Upper lobe of left lung (tissue), 6 donors: ENCODE measurements at regions not wholly inside any gene's neighbourhood (a gene's known extent, or its start where the extent isn't known, plus 50 kb on each side); places are given as distances from the start of the nearest gene placed in this dataset.

Source experiments
- ATAC-seq, 2 donors: fragments of 200-7000 bp; cut with Tn5 transposase; one replicate each; pipeline ENCODE4 v1.9.1; 2022; ENCODE audit warnings: mild to moderate bottlenecking in 2 of 2, moderate library complexity in 2 of 2; ENCODE audit not compliant: low FRiP score in 2 of 2
- DNase-seq, 2 donors: peaks; one replicate each; pipeline ENCODE4 v3.0.0-alpha.2; 2019 to 2020
- H3K27ac ChIP-seq, 4 donors: fragments of 200-600 bp; sonication (generic); one replicate each; pipeline ENCODE4 v1.5.1; 2016 to 2019
- H3K27me3 ChIP-seq, 4 donors: fragments of 200-600 bp; sonication (generic); one replicate each; pipeline ENCODE4 v1.5.1; 2017 to 2019
- H3K36me3 ChIP-seq, 4 donors: fragments of 200-600 bp; sonication (generic); one replicate each; pipeline ENCODE4 v1.5.1; 2016 to 2019
- H3K4me1 ChIP-seq, 4 donors: fragments of 200-600 bp; sonication (generic); one replicate each; pipeline ENCODE4 v1.5.1; 2018 to 2019
- H3K4me3 ChIP-seq, 4 donors: fragments of 200-600 bp; sonication (generic); one replicate each; pipeline ENCODE4 v1.5.1; 2017 to 2019; ENCODE audit warnings: mild to moderate bottlenecking in 2 of 4, moderate library complexity in 1 of 4
- H3K9me3 ChIP-seq, 4 donors: fragments of 200-600 bp; sonication (generic); one replicate each; pipeline ENCODE4 v1.5.1; 2018 to 2019
- EP300 ChIP-seq, 4 donors: sonication (generic); formaldehyde crosslinking; IDR thresholded peaks; one replicate each; pipeline ENCODE4 v1.5.1; 2017; ENCODE audit warnings: antibody characterized with exemption in 4 of 4, control low read depth in 2 of 4
- POLR2A ChIP-seq, 4 donors: fragments of 450-650 bp; IDR thresholded peaks; one replicate each; pipeline ENCODE4 v1.5.1; 2016 to 2017; ENCODE audit warnings: antibody characterized with exemption in 4 of 4, mild to moderate bottlenecking in 2 of 4
- POLR2AphosphoS5 ChIP-seq, 2 donors: sonication (generic); formaldehyde crosslinking; IDR thresholded peaks; one replicate each; pipeline ENCODE4 v1.5.1; 2017; ENCODE audit warnings: antibody characterized with exemption in 2 of 2
- WGBS, 2 donors: methylation state at CpG; one replicate each; pipeline ENCODE4 v1.1.5; 2017 to 2018; 5-methylcytosine and 5-hydroxymethylcytosine counted together
- TF ChIP-seq, protein P1 (sequence below), 6 experiments: fragments of 450-650 bp in 4 of 6; fragments of 200-600 bp in 2 of 6; sonication (generic) in 2 of 6; IDR thresholded peaks; one replicate each; pipeline ENCODE4 v1.5.1; 2016 to 2019; ENCODE audit warnings: antibody characterized with exemption in 6 of 6
- donor health status: DM: no; HTN: no; CAD: no; lungs with moderate emphysema.
- donor health status: DM: no; HTN: yes; CAD: no; lungs with severe emphysema.

DNA sequence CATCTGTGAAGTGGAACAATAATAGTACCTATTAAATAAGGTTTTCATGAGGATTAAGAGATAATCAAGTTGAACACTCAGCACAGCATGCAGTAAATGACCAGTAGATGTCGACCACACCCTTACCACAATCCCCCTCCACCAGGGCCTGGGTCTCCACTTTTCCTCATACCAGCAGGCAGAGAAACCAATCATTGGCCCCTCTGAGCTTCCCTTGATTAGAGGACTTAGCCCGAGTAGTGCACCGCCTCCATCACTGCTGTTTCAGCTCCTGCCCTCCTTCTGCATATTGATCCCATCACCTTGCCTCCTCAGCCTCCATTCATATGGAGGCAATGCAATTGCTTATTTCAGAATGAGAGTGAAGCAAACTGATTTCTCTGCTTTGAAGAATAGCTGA, 96.5 kb upstream of the CDH11 start:
- Histone ChIP-seq H3K27me3 (no peaks in the 10 kb centered on the region), H3K36me3 (no peaks in the 10 kb centered on the region), H3K4me3 (no peak overlapping the region), H3K9me3 (no peaks in the 10 kb centered on the region), H3K27ac (no peak overlapping the region), H3K4me1 (no peaks in the 10 kb centered on the region)
- no peak for ATAC-seq
- no peak for TF ChIP-seq EP300 (IDR thresholded peaks at IDR 0.05)
- no peak for TF ChIP-seq POLR2A (IDR thresholded peaks at IDR 0.05)
- TF ChIP-seq, protein P1, sequence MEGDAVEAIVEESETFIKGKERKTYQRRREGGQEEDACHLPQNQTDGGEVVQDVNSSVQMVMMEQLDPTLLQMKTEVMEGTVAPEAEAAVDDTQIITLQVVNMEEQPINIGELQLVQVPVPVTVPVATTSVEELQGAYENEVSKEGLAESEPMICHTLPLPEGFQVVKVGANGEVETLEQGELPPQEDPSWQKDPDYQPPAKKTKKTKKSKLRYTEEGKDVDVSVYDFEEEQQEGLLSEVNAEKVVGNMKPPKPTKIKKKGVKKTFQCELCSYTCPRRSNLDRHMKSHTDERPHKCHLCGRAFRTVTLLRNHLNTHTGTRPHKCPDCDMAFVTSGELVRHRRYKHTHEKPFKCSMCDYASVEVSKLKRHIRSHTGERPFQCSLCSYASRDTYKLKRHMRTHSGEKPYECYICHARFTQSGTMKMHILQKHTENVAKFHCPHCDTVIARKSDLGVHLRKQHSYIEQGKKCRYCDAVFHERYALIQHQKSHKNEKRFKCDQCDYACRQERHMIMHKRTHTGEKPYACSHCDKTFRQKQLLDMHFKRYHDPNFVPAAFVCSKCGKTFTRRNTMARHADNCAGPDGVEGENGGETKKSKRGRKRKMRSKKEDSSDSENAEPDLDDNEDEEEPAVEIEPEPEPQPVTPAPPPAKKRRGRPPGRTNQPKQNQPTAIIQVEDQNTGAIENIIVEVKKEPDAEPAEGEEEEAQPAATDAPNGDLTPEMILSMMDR (IDR thresholded peaks at IDR 0.05) = no peak
- TF ChIP-seq POLR2AphosphoS5 (IDR thresholded peaks at IDR 0.05) = no peak
- 70 to 78% methylated on average over 3 of the region's 3 CpGs for WGBS, 2 donors
- DNase-seq = no peak

DNA sequence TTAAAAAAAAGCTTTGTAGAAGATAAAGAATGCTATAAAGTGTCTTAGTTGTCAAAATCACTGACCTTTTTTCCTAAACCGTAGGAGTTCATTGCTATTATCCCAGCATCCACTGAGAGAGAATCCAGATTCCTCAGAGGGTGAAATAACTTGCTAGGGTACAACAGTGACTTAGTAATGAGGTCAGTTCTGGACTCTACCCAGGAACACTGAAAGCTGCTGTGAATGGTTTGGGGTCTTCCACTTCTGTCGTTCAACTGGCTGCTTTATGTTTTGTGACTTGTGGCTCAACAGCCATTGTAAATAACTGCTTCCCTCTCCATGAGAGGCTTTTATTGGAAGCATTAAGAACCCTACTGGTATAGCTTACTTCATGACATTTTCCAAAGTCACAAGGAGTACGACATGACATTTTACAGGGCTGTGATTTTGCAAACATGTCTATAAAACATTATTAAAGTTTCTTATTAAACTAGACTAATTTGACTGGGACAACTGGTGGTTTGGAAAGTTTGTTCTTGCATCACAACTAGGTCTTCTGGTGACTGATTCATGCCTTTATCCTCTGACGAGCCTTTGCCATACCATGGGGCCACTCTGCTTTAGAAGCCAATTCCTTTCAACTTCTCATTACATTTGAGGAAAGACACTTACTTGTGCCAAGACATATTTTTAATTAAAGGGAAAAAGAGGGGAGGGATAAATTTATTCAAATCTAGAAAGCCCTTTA, 92.2 kb upstream of the CDH11 start:
- Histone ChIP-seq H3K36me3 (no peaks in the 10 kb centered on the region), H3K9me3 (no peaks in the 10 kb centered on the region), H3K4me1 (no peaks in the 10 kb centered on the region), H3K27ac (no peak overlapping the region), H3K4me3 (no peak overlapping the region), H3K27me3 (no peaks in the 10 kb centered on the region)
- DNase-seq (no peak), ATAC-seq (no peak)
- 74 to 83% methylated on average over 4 of the region's 4 CpGs for WGBS, 2 donors
- no peak for TF ChIP-seq EP300 (IDR thresholded peaks at IDR 0.05)

- H3K4me1 ChIP-seq = no peaks in the 10 kb centered on the region
- ATAC-seq (no peak), DNase-seq (no peak)
- H3K36me3 ChIP-seq = no peaks in the 10 kb centered on the region
- H3K9me3 ChIP-seq = no peaks in the 10 kb centered on the region
- H3K27ac ChIP-seq = no peak overlapping the region
- TF ChIP-seq POLR2AphosphoS5 (IDR thresholded peaks at IDR 0.05) (no peak), POLR2A (IDR thresholded peaks at IDR 0.05) (no peak), EP300 (IDR thresholded peaks at IDR 0.05) (no peak)
- TF ChIP-seq, protein P1 (IDR thresholded peaks at IDR 0.05) = no peak
- H3K27me3 ChIP-seq = no peaks in the 10 kb centered on the region
- H3K4me3 ChIP-seq = no peak overlapping the region
- WGBS, 2 donors = 72 to 78% methylated on average over 5 of the region's 5 CpGs
These were observed 90.9 kb upstream of the CDH11 start for GRCh38 chr16:65212791-65213190.

- H3K27ac ChIP-seq = no peak overlapping the region
- 79 to 82% methylated on average over 6 of the region's 6 CpGs for WGBS, 2 donors
- H3K36me3 ChIP-seq = no peaks in the 10 kb centered on the region
These were observed 90.4 kb upstream of the CDH11 start for GRCh38 chr16:65212240-65212639.

DNA sequence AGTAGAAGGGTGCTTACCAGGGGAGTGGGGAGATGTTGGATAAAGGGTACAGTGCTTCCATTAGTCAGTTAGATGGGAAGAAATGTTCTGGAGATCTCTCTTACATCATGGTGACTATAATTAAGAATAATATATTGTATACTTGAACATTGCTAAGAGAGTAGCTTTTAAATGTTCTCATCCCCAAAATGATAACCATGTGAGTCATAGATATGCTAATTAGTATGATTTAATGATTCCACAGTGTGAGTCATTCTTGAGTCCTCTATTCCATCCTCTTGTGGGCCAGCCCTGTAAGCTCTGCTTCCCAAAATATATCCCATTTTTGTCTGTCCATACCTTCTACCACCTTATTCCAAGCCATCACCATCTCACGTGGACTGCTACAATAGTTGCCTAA, 80.6 kb upstream of the CDH11 start:
- Histone ChIP-seq H3K9me3 (no peaks in the 10 kb centered on the region), H3K4me3 (no peak overlapping the region), H3K27me3 (no peaks in the 10 kb centered on the region), H3K4me1 (no peaks in the 10 kb centered on the region), H3K36me3 (no peaks in the 10 kb centered on the region), H3K27ac (no peak overlapping the region)
- WGBS, 2 donors = 95 to 97% methylated on average over 1 of the region's 1 CpG
- TF ChIP-seq POLR2A (IDR thresholded peaks at IDR 0.05) (no peak), EP300 (IDR thresholded peaks at IDR 0.05) (no peak), POLR2AphosphoS5 (IDR thresholded peaks at IDR 0.05) (no peak)
- TF ChIP-seq, protein P1 (IDR thresholded peaks at IDR 0.05) = no peak
- no peak for ATAC-seq
- DNase-seq = no peak

More at GRCh38 chr16:65212240-65212639, 90.4 kb upstream of the CDH11 start:
- Histone ChIP-seq H3K27me3 (no peaks in the 10 kb centered on the region), H3K9me3 (no peaks in the 10 kb centered on the region), H3K4me3 (no peak overlapping the region), H3K4me1 (no peaks in the 10 kb centered on the region)
- TF ChIP-seq, protein P1 (IDR thresholded peaks at IDR 0.05) = no peak
- TF ChIP-seq POLR2AphosphoS5 (IDR thresholded peaks at IDR 0.05) (no peak), EP300 (IDR thresholded peaks at IDR 0.05) (no peak), POLR2A (IDR thresholded peaks at IDR 0.05) (no peak)
- no peak for DNase-seq
- ATAC-seq = no peak
